ENCODE measurements at regions not wholly inside any gene's neighbourhood (a gene's known extent, or its start where the extent isn't known, plus 50 kb on each side); places are given as distances from the start of the nearest gene placed in this dataset.

GRCh38 chr5:116361979-116362577, 212.5 kb downstream of the SEMA6A start:
- POLR2A ChIA-PET: no interaction called here
- no TSS peak for BruUV-seq (replicated peaks)
- H3K27ac Mint-ChIP-seq (ENCODE audit: unreplicated experiment): no peak overlapping the region
- H3K9me3 Mint-ChIP-seq (ENCODE audit: unreplicated experiment): no peaks in the 10 kb centered on the region
- Histone ChIP-seq H3K27me3 (replicated peaks; ENCODE audit: control insufficient read depth, insufficient read depth, low read length) (no peaks in the 10 kb centered on the region), H3K4me3 (ENCODE audit: low read depth, low read length) (no peak overlapping the region), H3K36me3 (ENCODE audit: control insufficient read depth, insufficient read depth, low read length) (no peaks in the 10 kb centered on the region), H3K9me3 (no peaks in the 10 kb centered on the region; the same call in 1 of the 2 replicates), H3K4me1 (no peaks in the 10 kb centered on the region)
- DNase-seq: no peak
- no peak for TF ChIP-seq CTCF (IDR thresholded peaks at IDR 0.05; ENCODE audit: insufficient read depth in 1 of 2, low read depth in 1 of 2, low read length in 1 of 2, severe bottlenecking in 1 of 2, unreplicated experiment in 1 of 2)
- H3K4me1 Mint-ChIP-seq (ENCODE audit: low read depth, unreplicated experiment): no peaks in the 10 kb centered on the region
- no peaks in the 10 kb centered on the region for H3K36me3 Mint-ChIP-seq (ENCODE audit: insufficient read depth, unreplicated experiment)
- intact Hi-C loops (cut with micrococcal nuclease; ENCODE audit: unreplicated experiment): no loop called here
- no peak overlapping the region for H3K4me3 Mint-ChIP-seq (ENCODE audit: unreplicated experiment)
- H3K27me3 Mint-ChIP-seq (ENCODE audit: insufficient read depth, unreplicated experiment): no peaks in the 10 kb centered on the region
- CTCF ChIA-PET: no interaction called here

GRCh38 chr5:116361171-116361967, 213.3 kb downstream of the SEMA6A start:
- ChIA-PET POLR2A (no interaction called here), CTCF (no interaction called here)
- Mint-ChIP-seq H3K4me1 (ENCODE audit: low read depth, unreplicated experiment) (no peaks in the 10 kb centered on the region), H3K27me3 (ENCODE audit: insufficient read depth, unreplicated experiment) (no peaks in the 10 kb centered on the region), H3K27ac (ENCODE audit: unreplicated experiment) (no peak overlapping the region), H3K36me3 (ENCODE audit: insufficient read depth, unreplicated experiment) (no peaks in the 10 kb centered on the region), H3K9me3 (ENCODE audit: unreplicated experiment) (no peaks in the 10 kb centered on the region), H3K4me3 (ENCODE audit: unreplicated experiment) (no peak overlapping the region)
- Histone ChIP-seq H3K4me1 (no peaks in the 10 kb centered on the region), H3K9me3 (no peaks in the 10 kb centered on the region), H3K27me3 (replicated peaks; ENCODE audit: control insufficient read depth, insufficient read depth, low read length) (no peaks in the 10 kb centered on the region), H3K36me3 (ENCODE audit: control insufficient read depth, insufficient read depth, low read length) (no peaks in the 10 kb centered on the region), H3K4me3 (ENCODE audit: low read depth, low read length) (no peak overlapping the region)
- no peak for DNase-seq
- BruUV-seq (replicated peaks): no TSS peak
- intact Hi-C loops (cut with micrococcal nuclease; ENCODE audit: unreplicated experiment): no loop called here
- no peak for TF ChIP-seq CTCF (IDR thresholded peaks at IDR 0.05; ENCODE audit: insufficient read depth in 1 of 2, low read depth in 1 of 2, low read length in 1 of 2, severe bottlenecking in 1 of 2, unreplicated experiment in 1 of 2)

GRCh38 chr5:116360008-116360853, 214.4 kb downstream of the SEMA6A start:
- H3K27ac Mint-ChIP-seq (ENCODE audit: unreplicated experiment): no peak overlapping the region
- Histone ChIP-seq H3K36me3 (ENCODE audit: control insufficient read depth, insufficient read depth, low read length) (no peaks in the 10 kb centered on the region), H3K9me3 (no peaks in the 10 kb centered on the region), H3K27me3 (replicated peaks; ENCODE audit: control insufficient read depth, insufficient read depth, low read length) (no peaks in the 10 kb centered on the region), H3K4me1 (no peaks in the 10 kb centered on the region), H3K4me3 (ENCODE audit: low read depth, low read length) (no peak overlapping the region)
- H3K36me3 Mint-ChIP-seq (ENCODE audit: insufficient read depth, unreplicated experiment): no peaks in the 10 kb centered on the region
- no peaks in the 10 kb centered on the region for H3K4me1 Mint-ChIP-seq (ENCODE audit: low read depth, unreplicated experiment)
- intact Hi-C loops (cut with micrococcal nuclease; ENCODE audit: unreplicated experiment): no loop called here
- no peaks in the 10 kb centered on the region for H3K27me3 Mint-ChIP-seq (ENCODE audit: insufficient read depth, unreplicated experiment)
- no peak for TF ChIP-seq CTCF (IDR thresholded peaks at IDR 0.05; ENCODE audit: insufficient read depth in 1 of 2, low read depth in 1 of 2, low read length in 1 of 2, severe bottlenecking in 1 of 2, unreplicated experiment in 1 of 2)
- CTCF ChIA-PET: no interaction called here
- BruUV-seq (replicated peaks): no TSS peak
- DNase-seq: no peak
- POLR2A ChIA-PET: no interaction called here
- no peak overlapping the region for H3K4me3 Mint-ChIP-seq (ENCODE audit: unreplicated experiment)
- peaks cover 5% of the 10 kb centered on the region for H3K9me3 Mint-ChIP-seq (ENCODE audit: unreplicated experiment)
